Fibroblast of skin of right biceps (primary cell): ENCODE measurements at regions not wholly inside any gene's neighbourhood (a gene's known extent, or its start where the extent isn't known, plus 50 kb on each side); places are given as distances from the start of the nearest gene placed in this dataset.

Experiments used
- DNase-seq: peaks from one replicate; pipeline ENCODE4 v3.0.0-alpha.2; 2013

DNA sequence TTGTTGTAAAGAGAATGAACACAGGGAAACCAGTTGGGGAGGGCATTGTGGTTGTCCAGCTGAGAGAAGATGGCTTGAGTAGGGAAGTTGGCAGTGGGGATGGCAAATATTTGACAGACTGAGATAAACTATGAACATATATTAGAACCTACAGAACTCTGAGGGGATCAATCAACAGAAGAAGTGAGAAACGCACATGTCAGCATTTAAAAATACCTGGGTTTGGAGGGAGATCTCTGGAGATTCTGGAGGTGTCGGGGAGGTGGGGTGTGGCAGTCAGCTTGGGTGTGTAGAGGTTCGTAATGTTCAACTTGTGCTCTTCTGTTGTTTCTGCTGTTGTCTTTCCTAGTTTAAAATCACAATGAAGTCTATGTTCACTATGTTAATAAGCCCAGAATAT, 517.8 kb downstream of the AACS start:
- no peak for DNase-seq

DNA sequence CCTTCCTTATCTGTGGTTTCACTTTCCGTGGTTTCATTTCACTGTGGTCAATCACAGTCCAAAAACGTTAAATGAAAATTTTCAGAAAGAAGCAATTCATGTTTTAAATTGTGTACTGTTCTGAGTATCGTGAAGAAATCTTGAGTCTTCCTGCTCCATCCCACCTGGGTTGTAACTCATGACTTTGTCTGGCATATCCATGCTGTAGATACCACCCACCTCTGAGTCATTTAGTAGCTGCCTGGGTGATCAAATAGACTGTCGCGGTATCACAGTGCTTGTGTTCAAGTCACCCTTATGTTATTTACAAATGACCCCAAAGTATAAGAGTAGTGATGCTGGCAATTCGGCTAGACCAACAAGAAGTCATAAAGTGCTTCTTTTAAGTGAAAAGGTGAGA, 521.2 kb downstream of the AACS start:
- no peak for DNase-seq

GRCh38 chr12:125593269-125593668, 528.0 kb downstream of the AACS start:
- DNase-seq: no peak

DNA sequence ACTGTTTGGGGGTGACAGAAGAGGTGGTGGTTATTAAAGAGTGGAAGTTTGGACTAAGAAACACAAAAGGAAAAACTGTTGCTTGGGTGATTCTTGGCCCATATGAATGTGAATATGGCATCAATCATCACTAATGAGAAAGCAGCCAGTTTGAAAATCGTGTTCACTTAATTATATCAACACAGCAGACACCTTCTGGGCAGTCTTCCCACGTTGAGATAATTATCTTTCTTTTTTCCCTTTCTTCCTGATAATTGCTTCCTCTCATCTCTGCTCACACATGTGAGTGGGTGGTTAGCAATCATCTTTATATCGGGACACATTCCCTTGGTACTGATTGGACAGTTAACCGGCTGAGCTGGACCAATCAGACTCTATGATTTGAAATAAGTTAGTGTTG, 539.7 kb downstream of the AACS start:
- no peak for DNase-seq

- no peak for DNase-seq
Observed at GRCh38 chr12:125606312-125606711, 541.1 kb downstream of the AACS start.

GRCh38 chr12:125610292-125610691, 545.1 kb downstream of the AACS start:
- DNase-seq: no peak

DNA sequence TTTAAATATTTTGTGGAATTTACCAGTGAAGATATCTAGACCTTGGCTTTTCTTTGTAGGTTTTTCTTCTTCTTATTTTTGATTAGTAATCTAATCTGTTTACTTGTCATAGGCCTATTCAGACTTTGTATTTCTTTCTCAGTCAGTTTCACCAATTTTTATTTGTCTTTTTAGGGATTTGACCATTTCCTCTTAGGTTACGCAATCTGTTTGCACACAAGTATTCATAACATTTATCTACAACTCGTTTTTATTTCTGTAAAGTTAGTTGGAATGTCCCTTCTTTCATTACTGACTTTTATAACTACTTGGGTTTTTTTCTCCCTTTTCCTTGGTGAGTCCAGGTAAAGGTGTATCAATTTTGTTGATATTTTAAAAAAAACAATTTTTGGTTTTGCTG, 545.7 kb downstream of the AACS start:
- no peak for DNase-seq

- no peak for DNase-seq
Observed at GRCh38 chr12:125614058-125614457, 548.8 kb downstream of the AACS start.

DNA sequence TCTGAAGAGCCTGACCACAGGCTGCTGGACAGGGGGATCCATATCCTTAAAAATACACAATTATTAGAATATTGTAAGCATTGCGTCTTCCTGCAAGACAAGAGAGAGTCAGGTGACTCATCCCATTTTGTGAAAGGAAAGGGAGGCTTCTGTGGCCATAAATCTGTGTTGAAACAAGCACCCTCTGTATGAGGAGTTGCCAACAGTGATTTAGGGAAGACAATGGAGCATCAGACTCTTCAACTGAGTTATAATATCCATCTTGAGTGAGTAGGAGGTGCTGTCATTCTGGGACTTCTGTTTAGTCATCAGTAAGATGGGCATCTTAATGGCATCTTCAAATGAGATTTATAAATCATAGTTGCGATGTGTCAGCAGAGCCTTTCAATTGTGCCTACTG, 554.5 kb downstream of the AACS start:
- DNase-seq: no peak

- no peak for DNase-seq
Observed at GRCh38 chr12:125633686-125634085, 568.5 kb downstream of the AACS start.

DNA sequence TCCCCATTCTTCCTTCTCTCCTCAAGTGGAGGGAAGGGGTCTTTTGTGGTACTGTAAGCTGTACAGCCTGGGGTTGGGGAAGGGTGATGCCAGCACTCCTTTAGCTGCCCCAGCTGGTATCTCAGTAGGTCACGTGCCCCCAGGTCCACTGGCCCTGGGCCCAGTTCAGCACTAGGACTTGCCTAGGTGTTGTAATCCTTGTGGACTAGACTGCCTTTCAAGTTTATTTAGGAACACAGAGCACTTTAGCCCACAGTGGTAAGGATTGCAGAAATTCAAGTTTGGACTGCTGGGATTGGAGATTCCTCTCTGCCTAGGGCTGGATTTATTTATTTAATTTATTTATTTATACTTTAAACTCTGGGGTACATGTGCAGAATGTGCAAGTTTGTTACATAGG, 569.6 kb downstream of the AACS start:
- DNase-seq: no peak

- no peak for DNase-seq
Observed at GRCh38 chr12:125639826-125640225, 574.6 kb downstream of the AACS start.

DNA sequence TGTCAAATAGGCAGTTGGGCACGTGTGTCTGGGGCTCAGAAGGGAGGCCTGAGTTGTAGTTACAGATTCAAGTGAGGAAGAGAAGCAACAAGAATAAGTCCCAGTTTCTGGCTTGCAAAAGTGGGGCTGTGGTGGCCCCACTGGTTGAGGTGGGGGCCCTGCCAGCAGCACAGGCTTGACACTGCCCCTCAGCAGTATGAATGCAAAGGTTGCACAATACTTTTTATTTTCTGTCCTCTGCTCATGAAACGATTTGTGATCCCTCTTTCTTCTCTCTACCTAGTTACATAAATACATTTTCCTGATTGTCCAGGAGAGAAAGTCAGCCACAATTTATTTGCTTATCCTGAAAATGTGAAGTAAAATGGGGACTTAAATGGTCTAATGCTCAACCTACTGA, 577.8 kb downstream of the AACS start:
- no peak for DNase-seq

GRCh38 chr12:125645724-125646123, 580.5 kb downstream of the AACS start:
- no peak for DNase-seq

GRCh38 chr12:125650587-125650986, 585.4 kb downstream of the AACS start:
- DNase-seq: no peak

GRCh38 chr12:125651625-125652024, 586.4 kb downstream of the AACS start:
- no peak for DNase-seq

- DNase-seq: no peak
Observed at GRCh38 chr12:125652681-125653080, 587.4 kb downstream of the AACS start.

- no peak for DNase-seq
Observed at GRCh38 chr12:125657681-125658080, 592.4 kb downstream of the AACS start.

DNA sequence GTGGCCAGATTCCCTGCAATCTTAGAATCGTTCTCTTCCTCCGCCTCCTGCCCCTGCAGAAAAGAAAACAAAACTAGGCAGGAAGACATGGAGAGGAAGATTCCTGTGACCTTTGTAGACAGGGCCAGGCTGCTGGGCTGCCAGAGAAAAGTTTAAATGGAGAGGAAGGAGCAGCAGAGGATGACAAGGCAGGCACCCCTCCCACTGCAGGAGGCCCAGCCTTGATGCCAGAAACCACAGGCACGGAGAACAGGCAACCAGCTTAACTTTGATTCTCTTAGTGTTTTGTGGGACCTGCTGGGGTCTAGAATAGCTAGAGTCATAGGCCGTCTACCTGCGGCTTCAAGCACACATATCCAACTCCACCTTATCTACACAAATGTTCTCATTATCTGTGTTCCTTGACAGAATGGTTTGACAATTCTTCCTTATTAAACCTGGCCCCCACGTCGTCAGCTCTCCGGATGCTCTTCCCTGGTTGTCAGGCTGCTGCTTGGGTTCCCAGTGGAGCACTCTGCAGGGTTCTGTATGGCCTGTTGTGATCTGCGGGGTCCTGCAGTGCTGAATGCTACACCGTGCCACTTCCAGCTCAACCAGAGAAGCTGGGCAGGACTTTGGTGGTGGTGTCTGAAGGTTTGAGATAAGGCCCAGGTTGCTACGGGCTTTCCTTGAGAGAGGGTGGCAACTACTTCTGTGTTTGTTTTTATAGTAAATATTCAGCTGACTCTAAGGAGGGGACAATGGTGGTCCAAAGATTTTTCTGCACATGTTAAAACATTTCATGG, 609.5 kb downstream of the AACS start:
- DNase-seq: no peak

GRCh38 chr12:125676366-125676765, 611.1 kb downstream of the AACS start:
- no peak for DNase-seq

- DNase-seq: no peak
Observed at GRCh38 chr12:125677829-125678228, 612.6 kb downstream of the AACS start.

- DNase-seq: no peak
Observed at GRCh38 chr12:125678589-125678993, 613.4 kb downstream of the AACS start.

DNA sequence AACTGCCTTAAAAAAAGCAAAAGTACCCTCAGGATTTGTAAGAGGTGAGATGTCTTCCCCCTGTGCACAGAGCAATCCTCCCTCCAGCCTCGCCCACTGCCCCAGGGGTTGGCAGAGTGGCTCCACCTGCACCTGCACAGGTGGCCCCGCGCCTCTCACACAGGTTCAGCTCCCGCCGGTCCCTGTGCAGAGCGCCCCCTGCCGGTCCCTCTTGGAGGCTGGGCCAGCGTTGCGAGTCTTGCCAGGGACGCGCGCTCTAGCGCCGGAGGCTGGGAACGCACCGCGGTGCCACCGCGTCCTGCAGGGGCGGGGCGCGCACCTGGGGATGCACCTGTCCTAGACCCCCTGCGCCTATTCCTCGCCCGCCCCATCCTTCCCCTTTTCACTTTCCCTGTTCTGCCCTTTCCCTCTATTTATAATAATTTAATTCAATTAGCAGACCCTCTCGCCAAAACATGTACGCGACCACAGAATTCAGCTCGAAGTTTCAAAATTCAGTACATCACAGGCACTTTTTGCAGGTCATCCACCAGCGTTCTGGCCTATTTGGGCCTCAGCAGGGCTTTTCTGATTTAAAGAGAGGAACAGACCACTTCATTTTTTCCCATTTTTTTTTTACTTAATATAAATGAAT, 618.6 kb downstream of the AACS start:
- no peak for DNase-seq

DNA sequence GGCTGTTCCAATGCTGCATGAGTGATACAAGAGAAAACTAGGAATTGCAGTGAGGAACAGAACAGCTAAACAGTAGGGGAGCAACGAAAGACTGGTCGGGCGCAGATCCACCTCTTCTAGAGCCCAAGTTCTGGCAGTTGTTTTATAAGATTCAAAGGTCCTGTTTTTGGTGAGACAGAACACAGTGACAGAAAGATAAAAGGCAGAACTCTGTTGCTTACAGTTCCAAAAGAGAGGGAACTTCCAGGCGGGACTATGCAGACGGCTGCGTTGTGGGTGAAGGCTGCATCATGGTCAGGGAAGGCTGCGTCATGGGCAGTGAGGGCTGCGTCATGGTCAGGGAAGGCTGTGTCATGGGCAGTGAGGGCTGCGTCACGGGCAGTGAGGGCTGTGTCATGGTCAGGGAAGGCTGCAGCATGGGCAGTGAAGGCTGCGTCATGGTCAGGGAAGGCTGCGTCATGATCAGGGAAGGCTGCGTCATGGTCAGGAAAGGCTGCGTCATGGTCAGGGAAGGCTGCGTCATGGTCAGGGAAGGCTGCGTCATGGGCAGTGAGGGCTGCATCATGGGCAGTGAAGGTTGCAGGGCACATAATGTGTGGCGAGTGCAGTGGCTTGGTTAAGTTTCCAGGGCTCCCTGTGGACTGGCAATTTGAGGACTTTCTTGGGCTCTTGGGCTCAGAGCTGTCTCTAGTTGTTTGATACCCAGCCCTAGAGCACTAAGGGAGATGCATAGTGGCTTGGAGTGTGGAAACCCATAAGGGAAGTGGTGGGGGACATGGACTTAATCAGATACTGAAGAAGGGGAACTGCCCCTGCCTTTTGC, 619.9 kb downstream of the AACS start:
- DNase-seq: no peak
